GM12878 (cell line): ENCODE measurements at regions not wholly inside any gene's neighbourhood (a gene's known extent, or its start where the extent isn't known, plus 50 kb on each side); places are given as distances from the start of the nearest gene placed in this dataset.

Experiments
- ATAC-seq: fragments of 200-7000 bp; cut with Tn5 transposase; 3 replicates; pipeline ENCODE4 v1.9.1; 2020; ENCODE audit warnings: mild to moderate bottlenecking, moderate library complexity
- BruUV-seq: library from RNA; stranded (reverse); fragments of 400-500 nt; replicated peaks from 2 replicates; lab custom pipeline; 2021; lab: Mats Ljungman, UMichigan
- CTCF ChIA-PET: fragments of 300-600 bp; sonication (Branson Sonifier 250); formaldehyde crosslinking; extraction: SDS; loops from one replicate; lab custom pipeline; 2021; ENCODE audit warnings: inconsistent platforms; lab: Yijun Ruan, JAX
- POLR2A ChIA-PET: fragments of 350-600 bp; formaldehyde crosslinking; extraction: SDS; loops from one replicate; lab custom pipeline; 2021; ENCODE audit warnings: inconsistent platforms; lab: Charles Lee
- RAD21 ChIA-PET: fragments of 300-600 bp; sonication (Branson Sonifier 250); formaldehyde crosslinking; loops from one replicate; lab custom pipeline; 2023; ENCODE audit warnings: antibody characterized with exemption; ENCODE audit not compliant: unreplicated experiment; lab: Charles Lee
- SMC1A ChIA-PET: fragments of 300-600 bp; sonication (Branson Sonifier 250); formaldehyde crosslinking; loops from one replicate; lab custom pipeline; 2023; ENCODE audit not compliant: unreplicated experiment, uncharacterized antibody; lab: Charles Lee
- DNase-seq: peaks from one replicate; pipeline ENCODE4 v3.0.0-alpha.2; 2011; ENCODE audit warnings: low read depth, low spot score
- FAIRE-seq: peaks from 3 replicates; lab custom pipeline; 2011; peaks lifted over from hg19 to GRCh38; lab: Jason Lieb, UNC
- H2AFZ ChIP-seq: 2 replicates; pipeline ENCODE4 v1.6.0; 2011; ENCODE audit warnings: low read depth, low read length, control low read depth; ENCODE audit not compliant: control insufficient read depth
- H3K27ac ChIP-seq: 2 replicates; pipeline ENCODE4 v1.5.1; 2011; ENCODE audit warnings: control low read depth; ENCODE audit not compliant: control insufficient read depth, insufficient read depth
- H3K27me3 ChIP-seq, 2 experiments: replicated peaks in 1 of 2; 2 replicates each; pipeline versions ENCODE4 v1.6.0 to v1.6.1; 2011; ENCODE audit warnings: low read length in 1 of 2; ENCODE audit not compliant: control insufficient read depth in 2 of 2, insufficient read depth in 2 of 2
- H3K36me3 ChIP-seq, 2 experiments: 2 replicates each; pipeline ENCODE4 v1.5.1; 2011; ENCODE audit warnings: low read length in 1 of 2; ENCODE audit not compliant: control insufficient read depth in 2 of 2, insufficient read depth in 2 of 2
- H3K4me1 ChIP-seq: 2 replicates; pipeline ENCODE4 v1.6.1; 2011; ENCODE audit warnings: mild to moderate bottlenecking, low read length, moderate library complexity, mixed read lengths; ENCODE audit not compliant: control insufficient read depth, insufficient read depth
- H3K4me2 ChIP-seq: 2 replicates; pipeline ENCODE4 v1.6.0; 2011; ENCODE audit warnings: control low read depth; ENCODE audit not compliant: control insufficient read depth, insufficient read depth
- H3K4me3 ChIP-seq: fragments of 200-600 bp; sonication (generic); 2 replicates; pipeline ENCODE4 v1.5.1; 2016
- H3K79me2 ChIP-seq: 2 replicates; pipeline ENCODE4 v1.6.0; 2011; ENCODE audit warnings: low read length; ENCODE audit not compliant: control insufficient read depth, insufficient read depth
- H3K9ac ChIP-seq: 2 replicates; pipeline ENCODE4 v1.8.0; 2011; ENCODE audit warnings: low read length, control low read depth, mixed read lengths; ENCODE audit not compliant: control insufficient read depth, insufficient read depth
- H3K9me3 ChIP-seq: replicated peaks from 3 replicates; pipeline ENCODE4 v1.5.1; 2011; ENCODE audit warnings: mild to moderate bottlenecking, low read length; ENCODE audit not compliant: control insufficient read depth, insufficient read depth
- H4K20me1 ChIP-seq: 2 replicates; pipeline ENCODE4 v1.6.0; 2011; ENCODE audit not compliant: control insufficient read depth, insufficient read depth
- BACH1 ChIP-seq: fragments of 450-650 bp; IDR thresholded peaks from 2 replicates; pipeline ENCODE4 v1.6.1; 2017; ENCODE audit warnings: mild to moderate bottlenecking, borderline replicate concordance
- BCLAF1 ChIP-seq: fragments of 450-650 bp; IDR thresholded peaks from 2 replicates; pipeline ENCODE4 v1.6.1; 2017; ENCODE audit warnings: antibody characterized with exemption, mild to moderate bottlenecking, moderate library complexity
- CHD1 ChIP-seq: IDR thresholded peaks from 2 replicates; pipeline ENCODE4 v1.6.1; 2012; ENCODE audit warnings: low read depth, low read length, improper control_type of control experiment
- CHD2 ChIP-seq: IDR thresholded peaks from 2 replicates; pipeline ENCODE4 v1.6.1; 2011; ENCODE audit warnings: low read depth, low read length, improper control_type of control experiment, borderline replicate concordance
- HDAC2 ChIP-seq: fragments of 200-600 bp; sonication (generic); IDR thresholded peaks from 2 replicates; pipeline ENCODE4 v1.6.1; 2017
- MLLT1 ChIP-seq: fragments of 450-650 bp; IDR thresholded peaks from 2 replicates; pipeline ENCODE4 v1.6.1; 2016; ENCODE audit warnings: mild to moderate bottlenecking
- MTA2 ChIP-seq: fragments of 450-650 bp; IDR thresholded peaks from 2 replicates; pipeline ENCODE4 v1.6.1; 2016; ENCODE audit warnings: low read depth, mild to moderate bottlenecking, moderate library complexity
- SIN3A ChIP-seq: IDR thresholded peaks from 2 replicates; pipeline ENCODE4 v1.6.1; 2012; ENCODE audit warnings: low read depth, low read length, improper control_type of control experiment
- SIX5 ChIP-seq: IDR thresholded peaks from 2 replicates; pipeline ENCODE4 v1.6.1; 2011; ENCODE audit warnings: mild to moderate bottlenecking, low read depth, low read length, moderate library complexity; ENCODE audit not compliant: severe bottlenecking
- SMC3 ChIP-seq: IDR thresholded peaks from 2 replicates; pipeline ENCODE4 v1.6.1; 2011; ENCODE audit warnings: low read length, improper control_type of control experiment, borderline replicate concordance
- SPI1 ChIP-seq: IDR thresholded peaks from 2 replicates; pipeline ENCODE4 v1.6.1; 2011; ENCODE audit warnings: low read depth, mild to moderate bottlenecking, low read length, moderate library complexity, borderline replicate concordance; ENCODE audit not compliant: insufficient read depth
- ZNF24 ChIP-seq: fragments of 450-650 bp; IDR thresholded peaks from 2 replicates; pipeline ENCODE4 v1.6.1; 2017; ENCODE audit warnings: antibody characterized with exemption, mild to moderate bottlenecking
- WGBS: methylation state at CpG from one replicate; pipeline ENCODE4 v1.1.6; 2016; ENCODE audit warnings: low lambda C conversion rate; ENCODE audit not compliant: insufficient replicate concordance, insufficient coverage; ENCODE audit errors: missing lambda C conversion rate; 5-methylcytosine and 5-hydroxymethylcytosine counted together
- in situ Hi-C: fragments of 300-500 bp; cut with MboI; formaldehyde crosslinking; loops from 9 replicates; pipeline ENCODE4 v1.14.3; 2018; ENCODE audit warnings: mixed read lengths
- intact Hi-C: fragments of 100-400 bp; cut with micrococcal nuclease; formaldehyde crosslinking; loops from one replicate; pipeline ENCODE4 v1.14.2; 2022; ENCODE audit not compliant: unreplicated experiment

- WGBS = 23% methylated on average over 3 of the region's 3 CpGs
- DNase-seq (no peak), ATAC-seq (no peak), FAIRE-seq (no peak)
- no peaks in the 10 kb centered on the region for H4K20me1 ChIP-seq
- no peaks in the 10 kb centered on the region for H3K4me1 ChIP-seq
- H3K9ac ChIP-seq = no peak overlapping the region
- SMC1A ChIA-PET = interaction anchor here (1.0 kb wide), 1 partner anchor 13 kb away, joined by 3 read pairs; no protein-coding TSS in a partner anchor
- intact Hi-C loops (no loop called here), in situ Hi-C loops (no loop called here)
- TF ChIP-seq SPI1 (no peak), MTA2 (no peak), CHD2 (no peak), MLLT1 (no peak), ZNF24 (no peak), SMC3 (no peak), CHD1 (no peak), HDAC2 (no peak), BCLAF1 (no peak), BACH1 (no peak), SIX5 (no peak), SIN3A (no peak)
- POLR2A ChIA-PET = no interaction called here
- H2AFZ ChIP-seq = no peak overlapping the region
- no peaks in the 10 kb centered on the region for H3K9me3 ChIP-seq
- H3K36me3 ChIP-seq = no peaks in the 10 kb centered on the region
- BruUV-seq = no TSS peak
- peaks cover under 1 to 6% of the 10 kb centered on the region in 2 experiments for H3K27me3 ChIP-seq
- RAD21 ChIA-PET = no interaction called here
- CTCF ChIA-PET = no interaction called here
- no peak overlapping the region for H3K27ac ChIP-seq
- H3K79me2 ChIP-seq = no peaks in the 10 kb centered on the region
- H3K4me3 ChIP-seq = no peak overlapping the region
- H3K4me2 ChIP-seq = no peak overlapping the region
Measured at GRCh38 chr2:144578099-144578498, 58.2 kb upstream of the ZEB2 start.
